GM18867 (cell line): ENCODE measurements at regions not wholly inside any gene's neighbourhood (a gene's known extent, or its start where the extent isn't known, plus 50 kb on each side); places are given as distances from the start of the nearest gene placed in this dataset.

Experiments
- ATAC-seq: cut with Tn5 transposase; IDR thresholded peaks from one replicate; pipeline ENCODE4 v1.9.1; 2021; ENCODE audit warnings: mild to moderate bottlenecking, moderate library complexity; ENCODE audit not compliant: unreplicated experiment

GRCh38 chr12:71011261-71011660, 90.7 kb upstream of the PTPRR start:
- no peak for ATAC-seq

- ATAC-seq = no peak
Measured at GRCh38 chr12:71010143-71010479, 89.6 kb upstream of the PTPRR start.

GRCh38 chr12:71009430-71010142, 89.0 kb upstream of the PTPRR start:
- no peak for ATAC-seq

- ATAC-seq = no peak
Measured at GRCh38 chr12:71008616-71009015, 88.1 kb upstream of the PTPRR start.

- no peak for ATAC-seq
Measured at GRCh38 chr12:71007781-71008404, 87.4 kb upstream of the PTPRR start.

- no peak for ATAC-seq
Measured at GRCh38 chr12:71007020-71007419, 86.5 kb upstream of the PTPRR start.

- ATAC-seq = no peak
Measured at GRCh38 chr12:71005166-71005565, 84.6 kb upstream of the PTPRR start.

- no peak for ATAC-seq
Measured at GRCh38 chr12:71004578-71004977, 84.0 kb upstream of the PTPRR start.

- ATAC-seq = no peak
Measured at GRCh38 chr12:71000748-71001147, 80.2 kb upstream of the PTPRR start.

- ATAC-seq = no peak
Measured at GRCh38 chr12:71000255-71000654, 79.7 kb upstream of the PTPRR start.

GRCh38 chr12:70994217-70994788, 73.8 kb upstream of the PTPRR start:
- no peak for ATAC-seq

- ATAC-seq = no peak
Measured at GRCh38 chr12:70989232-70989631, 68.7 kb upstream of the PTPRR start.

GRCh38 chr12:70985850-70986249, 65.3 kb upstream of the PTPRR start:
- no peak for ATAC-seq

GRCh38 chr12:70983692-70984091, 63.2 kb upstream of the PTPRR start:
- no peak for ATAC-seq

GRCh38 chr12:70982991-70983390, 62.5 kb upstream of the PTPRR start:
- no peak for ATAC-seq

GRCh38 chr12:70982286-70982685, 61.7 kb upstream of the PTPRR start:
- no peak for ATAC-seq

- ATAC-seq = no peak
Measured at GRCh38 chr12:70971001-70971794, 50.7 kb upstream of the PTPRR start.
